ENCODE measurements at regions not wholly inside any gene's neighbourhood (a gene's known extent, or its start where the extent isn't known, plus 50 kb on each side); places are given as distances from the start of the nearest gene placed in this dataset.
"Not testable (repeated sequence)": the region's sequence is repeated elsewhere in the genome, so short reads cannot be mapped to it uniquely, and the experiment has no call there.

GRCh38 chr17:20895426-20895825, 147.4 kb downstream of the USP22 start:
- not testable (repeated sequence) for TF ChIP-seq CTCF, POLR2A, EP300 (IDR thresholded peaks at IDR 0.05)
